Activated naive CD4-positive, alpha-beta T cell treated with anti-CD3 and anti-CD28 coated beads for 36 hours (primary cell): ENCODE measurements at regions not wholly inside any gene's neighbourhood (a gene's known extent, or its start where the extent isn't known, plus 50 kb on each side); places are given as distances from the start of the nearest gene placed in this dataset.
"Not testable (repeated sequence)": the region's sequence is repeated elsewhere in the genome, so short reads cannot be mapped to it uniquely, and the experiment has no call there.

Source experiments
- CTCF ChIA-PET: fragments of 350-600 bp; sonication (Branson Sonifier 250); formaldehyde crosslinking; loops from one replicate; lab custom pipeline; 2021; ENCODE audit warnings: antibody characterized with exemption; lab: Charles Lee
- DNase-seq: peaks from one replicate; pipeline ENCODE4 v3.0.0-alpha.2; 2020
- H3K27ac Mint-ChIP-seq: one replicate; pipeline ENCODE4 v1.8.0; 2021; ENCODE audit warnings: mild to moderate bottlenecking, mixed read lengths
- H3K27me3 Mint-ChIP-seq: one replicate; pipeline ENCODE4 v1.8.0; 2021; ENCODE audit warnings: low read depth, mixed read lengths
- H3K36me3 Mint-ChIP-seq: one replicate; pipeline ENCODE4 v1.8.0; 2021; ENCODE audit warnings: low read depth, mixed read lengths
- H3K4me1 Mint-ChIP-seq: one replicate; pipeline ENCODE4 v1.8.0; 2021; ENCODE audit warnings: low read depth, mixed read lengths
- H3K4me3 Mint-ChIP-seq: one replicate; pipeline ENCODE4 v1.8.0; 2021; ENCODE audit warnings: mild to moderate bottlenecking, moderate library complexity, mixed read lengths
- H3K9me3 Mint-ChIP-seq: one replicate; pipeline ENCODE4 v1.8.0; 2021; ENCODE audit warnings: mixed read lengths
- intact Hi-C: fragments of 100-400 bp; cut with micrococcal nuclease; formaldehyde crosslinking; loops from one replicate; pipeline ENCODE4 v1.15.1; 2023

GRCh38 chr12:127130506-127131124 lies 1136.4 kb upstream of the TMEM132C start:
- intact Hi-C loops: no loop called here
- Mint-ChIP-seq H3K9me3 (peaks cover 6% of the 10 kb centered on the region), H3K27ac (no peak overlapping the region), H3K4me3 (no peak overlapping the region), H3K36me3 (no peaks in the 10 kb centered on the region), H3K4me1 (peaks cover 9% of the 10 kb centered on the region), H3K27me3 (peaks cover 27% of the 10 kb centered on the region)
- CTCF ChIA-PET: no interaction called here
- DNase-seq: no peak

DNA sequence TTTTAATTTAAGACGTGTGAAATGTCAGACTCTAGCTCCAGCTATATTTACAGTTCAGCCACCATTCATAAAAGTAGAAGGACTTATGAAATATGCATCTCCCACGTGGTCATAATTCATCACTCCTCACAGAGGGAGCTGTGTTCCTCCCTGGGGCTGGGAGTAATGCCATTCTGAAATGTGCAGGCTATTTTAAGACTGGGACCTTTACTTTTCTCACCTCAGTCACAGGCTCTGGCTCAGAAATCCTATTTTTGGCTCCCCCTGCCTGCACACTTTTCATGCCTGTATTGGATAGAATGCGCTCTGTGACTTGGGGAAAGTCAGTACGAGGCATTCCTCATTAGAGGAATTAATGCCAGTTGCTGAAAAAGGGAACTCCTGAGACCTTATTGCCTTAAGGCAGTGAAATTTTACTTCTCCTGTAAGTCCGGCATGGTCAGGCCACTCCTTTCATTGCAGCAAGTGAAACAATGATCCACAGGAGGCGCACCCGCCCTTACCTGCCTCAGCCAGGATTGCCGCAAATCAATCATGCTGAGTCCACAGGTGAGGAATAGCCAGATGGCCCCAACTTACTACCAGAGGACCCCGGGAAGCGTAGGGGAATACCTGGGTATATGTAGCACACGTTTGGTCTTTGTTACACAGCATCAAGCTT lies 1133.2 kb upstream of the TMEM132C start:
- peaks cover 13% of the 10 kb centered on the region for H3K9me3 Mint-ChIP-seq
- CTCF ChIA-PET: no interaction called here
- intact Hi-C loops: no loop called here
- peaks cover 16% of the 10 kb centered on the region for H3K27me3 Mint-ChIP-seq
- DNase-seq: no peak
- H3K36me3 Mint-ChIP-seq: no peaks in the 10 kb centered on the region
- H3K27ac Mint-ChIP-seq: no peak overlapping the region
- no peaks in the 10 kb centered on the region for H3K4me1 Mint-ChIP-seq
- no peak overlapping the region for H3K4me3 Mint-ChIP-seq

- intact Hi-C loops, H3K27me3 Mint-ChIP-seq, H3K4me3 Mint-ChIP-seq, CTCF ChIA-PET, H3K4me1 Mint-ChIP-seq, H3K27ac Mint-ChIP-seq, H3K36me3 Mint-ChIP-seq, DNase-seq: not testable (repeated sequence)
- H3K9me3 Mint-ChIP-seq: peaks cover 21% of the 10 kb centered on the region
Measured at GRCh38 chr12:127140864-127141484, 1126.0 kb upstream of the TMEM132C start.

DNA sequence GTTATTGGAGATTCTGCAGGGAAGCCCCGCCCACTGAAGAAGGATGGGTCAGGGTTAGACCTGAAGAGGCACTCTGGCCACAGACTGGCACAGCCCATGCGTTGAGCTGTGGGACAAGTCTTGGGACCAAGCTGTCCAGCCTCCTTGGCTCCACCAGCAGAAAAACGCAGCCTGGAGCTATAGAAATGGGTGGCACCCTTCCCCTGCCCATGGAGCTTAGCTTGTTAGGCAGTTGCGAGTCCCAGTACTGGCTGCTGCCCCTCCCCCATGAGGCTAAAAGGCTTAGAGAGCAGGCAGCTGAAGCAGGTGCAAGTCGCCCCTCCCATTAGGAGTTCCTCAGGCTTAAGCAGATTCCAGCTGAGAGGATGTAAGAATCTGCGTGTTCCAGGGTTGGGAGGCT lies 1124.0 kb upstream of the TMEM132C start:
- Mint-ChIP-seq H3K9me3 (peaks cover 15% of the 10 kb centered on the region), H3K27me3 (peaks cover 8% of the 10 kb centered on the region), H3K27ac (no peak overlapping the region), H3K4me3 (no peak overlapping the region), H3K36me3 (peaks cover 5% of the 10 kb centered on the region), H3K4me1 (peaks cover 5% of the 10 kb centered on the region)
- CTCF ChIA-PET: no interaction called here
- DNase-seq: no peak
- intact Hi-C loops: no loop called here

DNA sequence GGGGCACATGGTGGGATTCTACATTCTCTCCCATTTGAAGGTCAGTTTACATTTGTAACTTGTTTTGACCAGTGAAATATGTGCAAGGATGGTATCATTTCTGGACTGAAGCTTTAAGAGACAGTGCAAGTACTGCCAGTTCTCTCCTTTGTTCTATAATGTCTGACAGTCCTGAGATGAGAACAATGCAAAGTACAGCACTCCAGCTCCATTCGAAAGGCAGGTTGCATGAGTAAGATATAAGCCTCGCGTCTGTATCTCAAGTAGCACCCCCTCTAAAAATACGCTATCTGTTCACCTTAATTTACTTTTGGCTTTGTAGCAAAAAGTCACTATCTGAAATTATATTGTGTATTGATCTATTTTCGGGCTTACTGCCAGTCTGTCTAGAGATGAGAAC lies 1122.2 kb upstream of the TMEM132C start:
- Mint-ChIP-seq H3K9me3 (peaks cover 11% of the 10 kb centered on the region), H3K4me1 (peaks cover 5% of the 10 kb centered on the region), H3K4me3 (no peak overlapping the region), H3K27me3 (peaks cover 8% of the 10 kb centered on the region), H3K36me3 (peaks cover 5% of the 10 kb centered on the region), H3K27ac (no peak overlapping the region)
- DNase-seq: no peak
- intact Hi-C loops: no loop called here
- CTCF ChIA-PET: no interaction called here

GRCh38 chr12:127145241-127145928 lies 1121.6 kb upstream of the TMEM132C start:
- CTCF ChIA-PET: no interaction called here
- H3K4me1 Mint-ChIP-seq: peaks cover 5% of the 10 kb centered on the region
- H3K9me3 Mint-ChIP-seq: peaks cover 8% of the 10 kb centered on the region
- H3K36me3 Mint-ChIP-seq: peaks cover 5% of the 10 kb centered on the region
- intact Hi-C loops: no loop called here
- peak overlapping the region; percentile 79 for H3K4me3 Mint-ChIP-seq
- DNase-seq: no peak
- peaks cover 4% of the 10 kb centered on the region for H3K27me3 Mint-ChIP-seq
- H3K27ac Mint-ChIP-seq: no peak overlapping the region

GRCh38 chr12:127145929-127146789 lies 1120.8 kb upstream of the TMEM132C start:
- CTCF ChIA-PET: interaction anchor here (0.6 kb wide), 1 partner anchor 930 kb away, joined by 3 read pairs; no protein-coding TSS in a partner anchor
- intact Hi-C loops: loop anchor here (1.0 kb wide), 1 partner anchor 17 kb away; no protein-coding TSS in a partner anchor
- peaks cover 2% of the 10 kb centered on the region for H3K27me3 Mint-ChIP-seq

GRCh38 chr12:127146991-127147718 lies 1119.8 kb upstream of the TMEM132C start:
- CTCF ChIA-PET: no interaction called here
- H3K4me1 Mint-ChIP-seq: peaks cover 5% of the 10 kb centered on the region
- H3K36me3 Mint-ChIP-seq: no peaks in the 10 kb centered on the region
- no peak overlapping the region for H3K4me3 Mint-ChIP-seq
- H3K9me3 Mint-ChIP-seq: peaks cover 3% of the 10 kb centered on the region
- no peak for DNase-seq
- H3K27ac Mint-ChIP-seq: no peak overlapping the region
- H3K27me3 Mint-ChIP-seq: no peaks in the 10 kb centered on the region
- intact Hi-C loops: loop anchor here (1.0 kb wide), 1 partner anchor 16 kb away; no protein-coding TSS in a partner anchor

More at GRCh38 chr12:127145929-127146789, 1120.8 kb upstream of the TMEM132C start:
- Mint-ChIP-seq H3K9me3 (peaks cover 4% of the 10 kb centered on the region), H3K4me3 (peak overlapping the region; percentile 79), H3K27ac (no peak overlapping the region), H3K36me3 (peaks cover 2% of the 10 kb centered on the region), H3K4me1 (peaks cover 5% of the 10 kb centered on the region)
- DNase-seq: peak; percentile 64

GRCh38 chr12:127147724-127148123 lies 1119.2 kb upstream of the TMEM132C start:
- Mint-ChIP-seq H3K4me1 (peaks cover 5% of the 10 kb centered on the region), H3K4me3 (no peak overlapping the region), H3K27ac (no peak overlapping the region), H3K36me3 (no peaks in the 10 kb centered on the region), H3K27me3 (no peaks in the 10 kb centered on the region), H3K9me3 (no peaks in the 10 kb centered on the region)
- DNase-seq: no peak
- intact Hi-C loops: no loop called here
- CTCF ChIA-PET: no interaction called here

DNA sequence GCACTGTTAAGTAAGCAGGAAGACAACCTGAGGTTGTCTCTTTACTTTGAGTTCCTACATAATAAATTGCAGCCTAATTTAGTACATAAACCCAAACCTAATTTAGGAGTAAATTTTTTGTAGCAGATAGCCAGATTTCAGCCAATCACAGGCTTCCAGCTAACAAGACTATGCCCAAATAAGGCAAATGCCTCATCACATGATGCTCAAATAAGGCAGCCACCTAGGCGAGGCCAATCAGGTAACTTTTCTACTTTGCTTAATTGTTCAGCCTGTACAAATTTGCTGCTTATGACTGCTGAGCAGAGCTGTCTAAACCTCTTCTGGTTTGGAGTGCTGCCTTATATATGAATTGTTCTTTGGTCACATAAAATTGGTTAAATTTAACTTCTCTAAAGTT lies 1118.7 kb upstream of the TMEM132C start:
- CTCF ChIA-PET: no interaction called here
- intact Hi-C loops: no loop called here
- Mint-ChIP-seq H3K9me3 (no peaks in the 10 kb centered on the region), H3K4me1 (peaks cover 5% of the 10 kb centered on the region), H3K27me3 (no peaks in the 10 kb centered on the region), H3K27ac (no peak overlapping the region), H3K36me3 (no peaks in the 10 kb centered on the region), H3K4me3 (no peak overlapping the region)
- no peak for DNase-seq

- no peaks in the 10 kb centered on the region for H3K36me3 Mint-ChIP-seq
- intact Hi-C loops: no loop called here
- peaks cover 5% of the 10 kb centered on the region for H3K4me1 Mint-ChIP-seq
- no peak overlapping the region for H3K4me3 Mint-ChIP-seq
- DNase-seq: no peak
- CTCF ChIA-PET: interaction anchor here (1.0 kb wide), 1 partner anchor 134 kb away, joined by 4 read pairs; no protein-coding TSS in a partner anchor
- no peaks in the 10 kb centered on the region for H3K9me3 Mint-ChIP-seq
- no peaks in the 10 kb centered on the region for H3K27me3 Mint-ChIP-seq
- H3K27ac Mint-ChIP-seq: no peak overlapping the region
Measured at GRCh38 chr12:127149226-127149964, 1117.6 kb upstream of the TMEM132C start.
